OCI-LY1 (cell line): ENCODE measurements at regions not wholly inside any gene's neighbourhood (a gene's known extent, or its start where the extent isn't known, plus 50 kb on each side); places are given as distances from the start of the nearest gene placed in this dataset.

ENCODE experiments used
- CTCF ChIP-seq: fragments of 200-600 bp; sonication (generic), shearing (Covaris generic); IDR thresholded peaks from 2 replicates; pipeline ENCODE4 v1.5.1; 2017; ENCODE audit warnings: mild to moderate bottlenecking, antibody characterized with exemption, low read length, moderate library complexity, mixed read lengths
- EZH2 ChIP-seq: fragments of 200-600 bp; sonication (generic), shearing (Covaris generic); IDR thresholded peaks from 2 replicates; pipeline ENCODE4 v1.8.0; 2017; ENCODE audit warnings: borderline replicate concordance, mixed run types, mild to moderate bottlenecking, antibody characterized with exemption, low read length, moderate library complexity, mixed read lengths

- TF ChIP-seq CTCF, result no peak
- TF ChIP-seq EZH2, result no peak
These were observed 75.7 kb upstream of the SYPL1 start for GRCh38 chr7:106187613-106188350.
